Activated naive CD4-positive, alpha-beta T cell treated with anti-CD3 and anti-CD28 coated beads for 36 hours (primary cell): ENCODE measurements at regions not wholly inside any gene's neighbourhood (a gene's known extent, or its start where the extent isn't known, plus 50 kb on each side); places are given as distances from the start of the nearest gene placed in this dataset.
"Not testable (repeated sequence)": the region's sequence is repeated elsewhere in the genome, so short reads cannot be mapped to it uniquely, and the experiment has no call there.

Source experiments
- CTCF ChIA-PET: fragments of 350-600 bp; sonication (Branson Sonifier 250); formaldehyde crosslinking; loops from one replicate; lab custom pipeline; 2021; ENCODE audit warnings: antibody characterized with exemption; lab: Charles Lee
- DNase-seq: peaks from one replicate; pipeline ENCODE4 v3.0.0-alpha.2; 2020
- H3K27ac Mint-ChIP-seq: one replicate; pipeline ENCODE4 v1.8.0; 2021; ENCODE audit warnings: mild to moderate bottlenecking, mixed read lengths
- H3K27me3 Mint-ChIP-seq: one replicate; pipeline ENCODE4 v1.8.0; 2021; ENCODE audit warnings: low read depth, mixed read lengths
- H3K36me3 Mint-ChIP-seq: one replicate; pipeline ENCODE4 v1.8.0; 2021; ENCODE audit warnings: low read depth, mixed read lengths
- H3K4me1 Mint-ChIP-seq: one replicate; pipeline ENCODE4 v1.8.0; 2021; ENCODE audit warnings: low read depth, mixed read lengths
- H3K4me3 Mint-ChIP-seq: one replicate; pipeline ENCODE4 v1.8.0; 2021; ENCODE audit warnings: mild to moderate bottlenecking, moderate library complexity, mixed read lengths
- H3K9me3 Mint-ChIP-seq: one replicate; pipeline ENCODE4 v1.8.0; 2021; ENCODE audit warnings: mixed read lengths
- intact Hi-C: fragments of 100-400 bp; cut with micrococcal nuclease; formaldehyde crosslinking; loops from one replicate; pipeline ENCODE4 v1.15.1; 2023

- intact Hi-C loops, result loop anchor here (1.0 kb wide), 4 partner anchors 49 to 122 kb away; no protein-coding TSS in a partner anchor
- H3K4me3 Mint-ChIP-seq, result no peak overlapping the region
- CTCF ChIA-PET, result interaction anchor here (0.6 to 1.2 kb wide), 3 partner anchors 59 to 130 kb away, joined by 3 to 5 read pairs (median 3); partner anchors contain the start of gene BCL6
- H3K4me1 Mint-ChIP-seq, result peaks cover 12% of the 10 kb centered on the region
- peak overlapping the region; percentile 37 for H3K27ac Mint-ChIP-seq
- no peaks in the 10 kb centered on the region for H3K9me3 Mint-ChIP-seq
- H3K27me3 Mint-ChIP-seq, result no peaks in the 10 kb centered on the region
- no peaks in the 10 kb centered on the region for H3K36me3 Mint-ChIP-seq
- peak; percentile 34 for DNase-seq
These were observed 125.3 kb upstream of the BCL6 start for GRCh38 chr3:187870360-187871203.

- CTCF ChIA-PET, result interaction anchor here (0.6 kb wide), 1 partner anchor 58 kb away, joined by 3 read pairs; no protein-coding TSS in a partner anchor
- intact Hi-C loops, result no loop called here
- no peak for DNase-seq
- peaks cover 12% of the 10 kb centered on the region for H3K4me1 Mint-ChIP-seq
- no peak overlapping the region for H3K27ac Mint-ChIP-seq
- H3K9me3 Mint-ChIP-seq, result no peaks in the 10 kb centered on the region
- H3K4me3 Mint-ChIP-seq, result no peak overlapping the region
- no peaks in the 10 kb centered on the region for H3K27me3 Mint-ChIP-seq
- H3K36me3 Mint-ChIP-seq, result no peaks in the 10 kb centered on the region
These were observed 125.9 kb upstream of the BCL6 start for GRCh38 chr3:187871204-187871591.

- no peaks in the 10 kb centered on the region for H3K9me3 Mint-ChIP-seq
- CTCF ChIA-PET, result no interaction called here
- no peaks in the 10 kb centered on the region for H3K36me3 Mint-ChIP-seq
- no peaks in the 10 kb centered on the region for H3K27me3 Mint-ChIP-seq
- no peak for DNase-seq
- H3K4me1 Mint-ChIP-seq, result peaks cover 12% of the 10 kb centered on the region
- H3K4me3 Mint-ChIP-seq, result no peak overlapping the region
- H3K27ac Mint-ChIP-seq, result no peak overlapping the region
- intact Hi-C loops, result no loop called here
These were observed 126.6 kb upstream of the BCL6 start for GRCh38 chr3:187871848-187872247.

GRCh38 chr3:187873843-187874242 lies 128.6 kb upstream of the BCL6 start:
- Mint-ChIP-seq H3K4me1 (peaks cover 12% of the 10 kb centered on the region), H3K27me3 (no peaks in the 10 kb centered on the region), H3K36me3 (no peaks in the 10 kb centered on the region), H3K27ac (no peak overlapping the region), H3K9me3 (no peaks in the 10 kb centered on the region), H3K4me3 (no peak overlapping the region)
- no peak for DNase-seq
- intact Hi-C loops, result no loop called here
- CTCF ChIA-PET, result interaction anchor here (0.6 to 1.0 kb wide), 4 partner anchors 15 to 54 kb away, joined by 4 to 7 read pairs (median 6); no protein-coding TSS in a partner anchor

DNA sequence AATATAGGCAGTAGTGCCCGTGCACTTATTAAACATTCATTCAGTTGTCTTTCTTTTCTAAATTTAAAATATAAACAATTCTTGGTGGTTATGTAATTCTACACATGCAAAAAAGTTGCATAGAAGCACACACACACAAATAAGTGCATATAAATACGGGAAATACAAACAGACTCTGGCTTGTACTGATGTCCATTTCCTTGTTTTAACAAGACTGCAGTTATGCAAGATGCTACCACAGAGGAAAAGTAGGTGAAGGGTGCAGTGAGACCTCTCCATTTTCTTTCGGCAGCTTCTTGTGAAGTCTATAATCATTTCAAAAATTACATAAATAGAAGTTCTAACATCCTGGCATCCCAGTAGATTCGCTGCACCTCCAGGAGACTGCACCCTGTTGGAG lies 130.6 kb upstream of the BCL6 start:
- DNase-seq, result no peak
- H3K36me3 Mint-ChIP-seq, result no peaks in the 10 kb centered on the region
- intact Hi-C loops, result no loop called here
- peaks cover 2% of the 10 kb centered on the region for H3K4me1 Mint-ChIP-seq
- no peak overlapping the region for H3K27ac Mint-ChIP-seq
- H3K4me3 Mint-ChIP-seq, result no peak overlapping the region
- CTCF ChIA-PET, result no interaction called here
- H3K27me3 Mint-ChIP-seq, result no peaks in the 10 kb centered on the region
- no peaks in the 10 kb centered on the region for H3K9me3 Mint-ChIP-seq

DNA sequence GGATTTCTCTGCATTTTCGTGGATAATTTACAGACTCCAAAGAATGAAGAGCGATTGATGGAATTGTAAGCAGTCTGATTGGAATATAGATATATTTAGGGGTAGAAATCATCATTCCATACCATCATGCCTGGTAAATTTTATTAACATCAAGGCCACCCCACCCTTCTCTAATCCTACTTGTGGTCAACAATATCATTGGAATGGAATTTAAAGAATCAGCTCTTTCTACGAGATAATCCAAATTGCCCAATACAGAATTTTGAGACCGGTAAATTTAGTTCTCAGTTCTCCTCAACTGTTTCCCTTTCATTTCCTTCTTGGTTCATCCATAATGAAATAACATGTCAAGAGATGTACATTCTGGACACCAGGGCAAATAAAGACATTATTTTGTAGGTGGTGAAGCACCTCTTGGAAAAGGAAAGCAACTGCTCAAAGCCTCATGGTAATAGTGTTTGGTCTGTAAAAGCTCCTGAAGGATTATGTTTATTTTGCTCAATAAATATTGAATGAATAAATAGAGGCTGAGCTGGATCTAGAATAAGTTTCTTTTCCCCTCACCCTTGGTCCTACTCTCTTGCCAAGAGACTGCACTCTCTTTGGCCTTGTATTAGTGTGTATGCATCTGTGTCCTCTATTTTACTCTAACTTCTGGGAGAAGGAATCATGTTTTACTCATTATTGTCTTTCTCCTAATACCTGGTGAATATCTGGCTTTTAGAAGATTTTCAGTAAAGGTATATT lies 133.7 kb upstream of the BCL6 start:
- peaks cover 2% of the 10 kb centered on the region for H3K27me3 Mint-ChIP-seq
- no peaks in the 10 kb centered on the region for H3K36me3 Mint-ChIP-seq
- no peak overlapping the region for H3K27ac Mint-ChIP-seq
- intact Hi-C loops, result no loop called here
- no peaks in the 10 kb centered on the region for H3K9me3 Mint-ChIP-seq
- no peak overlapping the region for H3K4me3 Mint-ChIP-seq
- DNase-seq, result no peak
- peaks cover 2% of the 10 kb centered on the region for H3K4me1 Mint-ChIP-seq
- CTCF ChIA-PET, result no interaction called here

DNA sequence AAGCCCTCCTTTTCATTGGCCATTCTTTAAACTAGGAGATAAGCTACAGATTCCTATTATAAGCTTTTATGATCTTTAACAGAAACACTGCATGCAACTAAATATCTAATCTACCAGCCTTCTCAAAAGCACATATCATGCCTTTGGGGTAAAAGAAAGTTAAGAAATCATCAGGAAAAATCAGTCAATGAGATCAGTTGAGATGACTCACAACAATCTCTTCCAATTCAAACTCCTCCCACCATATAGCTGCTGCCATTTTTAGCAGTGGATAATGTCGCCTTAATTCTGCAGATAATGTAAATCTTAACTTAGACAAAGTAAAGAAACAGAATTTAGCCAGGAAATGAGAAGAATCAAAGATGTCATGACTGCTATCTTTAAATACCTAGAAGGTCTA lies 135.2 kb upstream of the BCL6 start:
- Mint-ChIP-seq H3K27ac (no peak overlapping the region), H3K27me3 (peaks cover 2% of the 10 kb centered on the region), H3K36me3 (no peaks in the 10 kb centered on the region), H3K4me1 (peaks cover 2% of the 10 kb centered on the region), H3K4me3 (no peak overlapping the region), H3K9me3 (no peaks in the 10 kb centered on the region)
- CTCF ChIA-PET, result no interaction called here
- DNase-seq, result no peak
- intact Hi-C loops, result no loop called here

- H3K9me3 Mint-ChIP-seq, result no peaks in the 10 kb centered on the region
- H3K27ac Mint-ChIP-seq, result no peak overlapping the region
- no peak overlapping the region for H3K4me3 Mint-ChIP-seq
- H3K36me3 Mint-ChIP-seq, result no peaks in the 10 kb centered on the region
- H3K4me1 Mint-ChIP-seq, result peaks cover 2% of the 10 kb centered on the region
- CTCF ChIA-PET, result no interaction called here
- intact Hi-C loops, result no loop called here
- DNase-seq, result no peak
- peaks cover 2% of the 10 kb centered on the region for H3K27me3 Mint-ChIP-seq
These were observed 135.6 kb upstream of the BCL6 start for GRCh38 chr3:187880851-187881250.

GRCh38 chr3:187888701-187889100 lies 143.4 kb upstream of the BCL6 start:
- CTCF ChIA-PET, result interaction anchor here (0.7 kb wide), 1 partner anchor 15 kb away, joined by 4 read pairs; no protein-coding TSS in a partner anchor
- Mint-ChIP-seq H3K27me3 (no peaks in the 10 kb centered on the region), H3K27ac (no peak overlapping the region), H3K36me3 (no peaks in the 10 kb centered on the region), H3K9me3 (no peaks in the 10 kb centered on the region), H3K4me1 (peaks cover 4% of the 10 kb centered on the region), H3K4me3 (no peak overlapping the region)
- intact Hi-C loops, result no loop called here
- no peak for DNase-seq

DNA sequence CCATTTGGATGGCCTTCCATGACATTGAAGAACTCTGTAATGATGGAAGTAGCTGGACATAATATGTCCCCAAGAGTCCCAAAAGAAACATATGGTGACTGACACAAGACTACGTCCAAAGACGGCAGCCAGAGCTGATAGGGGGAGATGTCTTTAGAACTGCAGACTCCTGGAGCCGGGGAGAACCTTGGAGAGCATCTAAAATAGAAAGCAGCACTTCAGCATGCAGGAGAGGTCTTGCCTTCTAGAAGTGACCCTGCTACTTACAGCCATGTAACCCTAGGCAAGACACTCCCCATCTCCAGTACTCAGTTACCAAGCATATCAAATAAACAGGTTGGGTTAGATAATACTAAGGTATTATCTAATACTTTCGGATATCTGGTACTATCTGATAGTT lies 143.8 kb upstream of the BCL6 start:
- Mint-ChIP-seq H3K4me1 (peaks cover 4% of the 10 kb centered on the region), H3K36me3 (no peaks in the 10 kb centered on the region), H3K27ac (no peak overlapping the region), H3K27me3 (no peaks in the 10 kb centered on the region), H3K9me3 (no peaks in the 10 kb centered on the region), H3K4me3 (no peak overlapping the region)
- CTCF ChIA-PET, result interaction anchor here (0.7 kb wide), 2 partner anchors 10 to 15 kb away, joined by 3 to 4 read pairs; no protein-coding TSS in a partner anchor
- intact Hi-C loops, result no loop called here
- no peak for DNase-seq

DNA sequence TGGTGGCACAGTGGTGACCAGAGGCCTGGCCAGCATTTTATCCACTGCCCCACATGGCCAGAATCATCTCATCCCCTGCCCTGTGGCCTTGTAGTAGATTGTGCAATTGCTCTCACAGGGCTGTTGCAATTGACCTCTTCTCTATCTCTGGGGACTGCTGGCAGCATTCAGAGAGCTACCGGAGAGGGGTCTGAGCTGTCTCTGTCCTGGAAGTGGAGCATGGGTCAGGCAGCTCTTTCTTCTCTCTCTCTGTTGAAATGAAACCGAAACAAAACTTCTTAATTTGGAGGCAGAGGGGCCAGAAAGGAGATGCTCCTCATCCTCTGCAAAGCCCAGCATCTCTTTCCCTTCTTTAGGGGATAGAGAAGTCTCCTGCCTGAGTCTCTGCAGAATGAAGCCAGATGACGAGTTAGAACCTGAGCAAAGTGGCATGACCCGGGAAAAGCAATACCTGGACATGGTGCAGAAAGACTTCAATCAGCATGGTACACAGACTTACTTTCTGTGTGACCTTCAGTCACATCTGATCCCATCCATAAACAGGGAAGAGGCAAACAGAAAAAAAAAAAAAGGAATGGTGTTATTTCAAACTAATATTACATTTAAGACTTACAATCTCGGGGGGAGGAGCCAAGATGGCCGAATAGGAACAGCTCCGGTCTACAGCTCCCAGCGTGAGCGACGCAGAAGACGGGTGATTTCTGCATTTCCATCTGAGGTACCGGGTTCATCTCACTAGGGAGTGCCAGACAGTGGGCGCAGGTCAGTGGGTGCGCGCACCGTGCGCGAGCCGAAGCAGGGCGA lies 144.5 kb upstream of the BCL6 start:
- peaks cover 4% of the 10 kb centered on the region for H3K4me1 Mint-ChIP-seq
- no peaks in the 10 kb centered on the region for H3K36me3 Mint-ChIP-seq
- no peaks in the 10 kb centered on the region for H3K9me3 Mint-ChIP-seq
- no peaks in the 10 kb centered on the region for H3K27me3 Mint-ChIP-seq
- intact Hi-C loops, result no loop called here
- H3K27ac Mint-ChIP-seq, result no peak overlapping the region
- DNase-seq, result no peak
- CTCF ChIA-PET, result interaction anchor here (0.7 kb wide), 2 partner anchors 9 to 16 kb away, joined by 3 to 4 read pairs; no protein-coding TSS in a partner anchor
- no peak overlapping the region for H3K4me3 Mint-ChIP-seq

DNA sequence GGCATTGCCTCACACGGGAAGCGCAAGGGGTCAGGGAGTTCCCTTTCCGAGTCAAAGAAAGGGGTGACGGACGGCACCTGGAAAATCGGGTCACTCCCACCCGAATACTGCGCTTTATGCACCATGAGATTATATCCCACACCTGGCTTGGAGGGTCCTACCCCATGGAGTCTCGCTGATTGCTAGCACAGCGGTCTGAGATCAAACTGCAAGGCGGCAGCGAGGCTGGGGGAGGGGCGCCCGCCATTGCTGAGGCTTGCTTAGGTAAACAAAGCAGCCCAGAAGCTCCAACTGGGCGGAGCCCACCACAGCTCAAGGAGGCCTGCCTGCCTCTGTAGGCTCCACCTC lies 145.1 kb upstream of the BCL6 start:
- DNase-seq, H3K36me3 Mint-ChIP-seq, H3K9me3 Mint-ChIP-seq, H3K4me3 Mint-ChIP-seq, CTCF ChIA-PET, H3K27me3 Mint-ChIP-seq, intact Hi-C loops, H3K4me1 Mint-ChIP-seq, H3K27ac Mint-ChIP-seq: not testable (repeated sequence)
